K562 (cell line): ENCODE measurements at regions not wholly inside any gene's neighbourhood (a gene's known extent, or its start where the extent isn't known, plus 50 kb on each side); places are given as distances from the start of the nearest gene placed in this dataset.

Source experiments
- ATAC-seq: fragments of 200-7000 bp; cut with Tn5 transposase; 3 replicates; pipeline ENCODE4 v1.9.1; 2020; ENCODE audit warnings: moderate library complexity
- BruUV-seq: library from RNA; stranded (reverse); fragments of 400-500 nt; replicated peaks from 2 replicates; lab custom pipeline; 2021; lab: Mats Ljungman, UMichigan
- CTCF ChIA-PET: fragments of 300-600 bp; formaldehyde crosslinking; extraction: SDS; loops from one replicate; lab custom pipeline; 2021; ENCODE audit warnings: low intra/inter-chr PET ratio; lab: Yijun Ruan, JAX
- POLR2A ChIA-PET: fragments of 300-600, 350-650 bp; sonication (Branson Sonifier 250); formaldehyde crosslinking; extraction: SDS; loops from one replicate; lab custom pipeline; 2021; ENCODE audit warnings: antibody characterized with exemption, inconsistent platforms; lab: Yijun Ruan, JAX
- DNase-seq, 4 experiments: peaks; one replicate each; pipeline versions ENCODE4 v3.0.0 to v3.0.0-alpha.2; 2011 to 2018; ENCODE audit warnings: low spot score in 3 of 4, mixed read lengths in 3 of 4; ENCODE audit errors: extremely low read depth in 1 of 4
- FAIRE-seq: peaks from 2 replicates; lab custom pipeline; 2011; peaks lifted over from hg19 to GRCh38; lab: Jason Lieb, UNC
- H2AFZ ChIP-seq: 2 replicates; pipeline ENCODE4 v1.6.0; 2011; ENCODE audit warnings: low read depth, low read length, control low read depth, inconsistent platforms
- H3K27ac ChIP-seq: fragments of 200-600 bp; 3 replicates; pipeline ENCODE4 v1.8.0; 2011; ENCODE audit warnings: low read depth, mild to moderate bottlenecking, control low read depth, inconsistent platforms, low read length, moderate library complexity, mixed read lengths; ENCODE audit errors: extremely low read depth
- H3K27me3 ChIP-seq, 2 experiments: fragments of 300-600 bp in 1 of 2; 2 replicates in 1 of 2; 3 replicates in 1 of 2; pipeline versions ENCODE4 v1.6.0 to v1.8.0; 2011; ENCODE audit warnings: inconsistent platforms in 2 of 2, low read length in 2 of 2, mild to moderate bottlenecking in 1 of 2, mixed read lengths in 1 of 2, moderate library complexity in 1 of 2; ENCODE audit not compliant: control insufficient read depth in 2 of 2, insufficient read depth in 2 of 2
- H3K36me3 ChIP-seq: fragments of 300-600 bp; 3 replicates; pipeline ENCODE4 v1.8.0; 2011; ENCODE audit warnings: mild to moderate bottlenecking, low read length, inconsistent platforms; ENCODE audit not compliant: control insufficient read depth, insufficient read depth
- H3K4me1 ChIP-seq, 2 experiments: fragments of 200-600 bp in 1 of 2; replicated peaks in 1 of 2; 2 replicates in 1 of 2; 3 replicates in 1 of 2; pipeline versions ENCODE4 v1.5.1 to v1.8.0; 2011; ENCODE audit warnings: inconsistent platforms in 2 of 2, low read length in 2 of 2, mild to moderate bottlenecking in 1 of 2, mixed read lengths in 1 of 2, moderate library complexity in 1 of 2; ENCODE audit not compliant: control insufficient read depth in 2 of 2, insufficient read depth in 2 of 2
- H3K4me2 ChIP-seq: 2 replicates; pipeline ENCODE4 v1.6.1; 2011; ENCODE audit warnings: low read length, control low read depth, inconsistent platforms, mixed read lengths; ENCODE audit not compliant: insufficient read depth
- H3K4me3 ChIP-seq: fragments of 200-600 bp; sonication (generic), shearing (Covaris generic); 2 replicates; pipeline ENCODE4 v1.5.1; 2016; ENCODE audit warnings: control low read depth, inconsistent platforms
- H3K79me2 ChIP-seq: fragments of 200-600 bp; 3 replicates; pipeline ENCODE4 v1.8.0; 2011; ENCODE audit warnings: low read length, inconsistent platforms; ENCODE audit not compliant: control insufficient read depth, insufficient read depth
- H3K9ac ChIP-seq, 2 experiments: 2 replicates each; pipeline versions ENCODE4 v1.6.0 to v1.6.1; 2011; ENCODE audit warnings: low read depth in 2 of 2, low read length in 2 of 2, control low read depth in 1 of 2, inconsistent platforms in 1 of 2, mild to moderate bottlenecking in 1 of 2, mixed read lengths in 1 of 2; ENCODE audit not compliant: insufficient read depth in 1 of 2
- H3K9me1 ChIP-seq: one replicate; pipeline ENCODE4 v1.6.0; 2011; ENCODE audit warnings: inconsistent platforms, mild to moderate bottlenecking, low read length, moderate library complexity; ENCODE audit not compliant: control insufficient read depth, insufficient read depth
- H3K9me3 ChIP-seq: replicated peaks from 2 replicates; pipeline ENCODE4 v1.5.1; 2011; ENCODE audit warnings: low read depth, low read length, inconsistent platforms; ENCODE audit not compliant: control insufficient read depth, insufficient read depth
- H4K20me1 ChIP-seq: replicated peaks from 2 replicates; pipeline ENCODE4 v1.6.1; 2011; ENCODE audit warnings: low read length, inconsistent platforms, mixed read lengths; ENCODE audit not compliant: control insufficient read depth, insufficient read depth
- ASH1L ChIP-seq: fragments of 450-650 bp; IDR thresholded peaks from 2 replicates; pipeline ENCODE4 v1.6.1; 2018; ENCODE audit warnings: borderline replicate concordance, mild to moderate bottlenecking, low read depth; ENCODE audit not compliant: partially characterized antibody
- ESRRA ChIP-seq: fragments of 450-650 bp; IDR thresholded peaks from 2 replicates; pipeline ENCODE4 v1.6.1; 2014; ENCODE audit warnings: low read depth, mild to moderate bottlenecking, moderate library complexity, borderline replicate concordance
- EZH2 ChIP-seq: IDR thresholded peaks from 2 replicates; pipeline ENCODE4 v1.6.1; 2012; ENCODE audit warnings: low read depth, mild to moderate bottlenecking, inconsistent platforms, low read length, borderline replicate concordance
- HLTF ChIP-seq: fragments of 450-650 bp; IDR thresholded peaks from 2 replicates; pipeline ENCODE4 v1.6.1; 2016
- MLX ChIP-seq, 2 experiments: fragments of 450-650 bp in 1 of 2; sonication (generic) in 1 of 2; formaldehyde crosslinking; conservative IDR thresholded peaks; 2 replicates each; pipeline versions ENCODE4 v1.4.0 to v1.8.1; 2020 to 2022; ENCODE audit warnings: mild to moderate bottlenecking in 1 of 2, missing genetic modification reagents in 1 of 2
- POLR2A ChIP-seq: fragments of 450-650 bp; conservative IDR thresholded peaks from 2 replicates; pipeline ENCODE4 v1.6.1; 2016
- PURB ChIP-seq: sonication (generic); formaldehyde crosslinking; IDR thresholded peaks from 2 replicates; pipeline ENCODE4 v1.9.0; 2021; ENCODE audit warnings: low read depth, mild to moderate bottlenecking, missing genetic modification reagents
- SREBF1 ChIP-seq: fragments of 150-350 bp; IDR thresholded peaks from 2 replicates; pipeline ENCODE4 v1.6.1; 2014; ENCODE audit warnings: antibody characterized with exemption, low read depth, low read length, borderline replicate concordance
- ZC3H11A ChIP-seq: IDR thresholded peaks from 2 replicates; pipeline ENCODE4 v1.6.1; 2012; ENCODE audit warnings: low read depth, low read length, improper control_type of control experiment
- ZNF232 ChIP-seq: sonication (generic); formaldehyde crosslinking; IDR thresholded peaks from 2 replicates; pipeline ENCODE4 v1.8.0; 2022; ENCODE audit warnings: mild to moderate bottlenecking, missing genetic modification reagents
- WGBS: fragments of 100-300 bp; shearing (Covaris generic); methylation state at CpG from one replicate; pipeline ENCODE4 v1.1.6; 2016; ENCODE audit warnings: low coverage, mixed read lengths; ENCODE audit not compliant: insufficient coverage; ENCODE audit errors: missing lambda C conversion rate; 5-methylcytosine and 5-hydroxymethylcytosine counted together
- in situ Hi-C: fragments of 300-500 bp; cut with MboI; formaldehyde crosslinking; loops from 4 replicates; pipeline ENCODE4 v1.15.0; 2018; ENCODE audit warnings: inconsistent platforms, mixed read lengths
- intact Hi-C: fragments of 100-400 bp; cut with micrococcal nuclease; formaldehyde crosslinking; loops from 2 replicates; pipeline ENCODE4 v1.14.2; 2022
- TF ChIP-seq, protein P1 (sequence below): fragments of 250-450 bp; sonication (Bioruptor Pico); IDR thresholded peaks from 2 replicates; pipeline ENCODE4 v1.6.1; 2021; ENCODE audit warnings: mild to moderate bottlenecking
- TF ChIP-seq, protein P2 (sequence below): fragments of 250-450 bp; sonication (Bioruptor Pico); IDR thresholded peaks from 2 replicates; pipeline ENCODE4 v1.8.0; 2021; ENCODE audit warnings: mild to moderate bottlenecking, moderate library complexity

DNA sequence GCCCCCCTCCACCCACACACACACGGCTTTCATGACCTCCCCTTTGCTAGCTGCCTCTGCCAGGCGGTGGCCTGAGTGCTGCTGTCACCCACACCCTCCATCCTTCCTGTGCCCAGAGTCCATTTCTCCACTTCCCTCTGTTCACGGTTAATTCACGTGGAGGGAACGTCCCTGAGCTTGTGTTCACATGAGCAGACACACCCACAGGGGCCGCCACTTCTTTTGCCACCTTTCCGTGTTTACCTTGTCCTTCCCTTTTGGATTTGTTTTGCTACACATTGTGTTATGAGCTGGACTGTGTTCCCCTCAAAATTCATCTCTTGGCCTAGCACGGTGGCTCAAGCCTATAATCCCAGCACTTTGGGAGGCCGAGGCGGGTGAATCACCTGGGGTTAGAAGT is 128.0 kb downstream of the ETS2 start:
- Histone ChIP-seq H3K9me3 (no peaks in the 10 kb centered on the region), H3K79me2 (no peaks in the 10 kb centered on the region), H2AFZ (no peak overlapping the region), H3K27me3 (peaks cover 51 to 63% of the 10 kb centered on the region in 2 experiments), H4K20me1 (peaks cover 11% of the 10 kb centered on the region; the same call in 1 of the 2 replicates), H3K4me1 (no peaks in the 10 kb centered on the region), H3K36me3 (no peaks in the 10 kb centered on the region), H3K27ac (no peak overlapping the region; the same call in 2 of the 3 replicates), H3K9ac (no peak overlapping the region), H3K4me2 (no peak overlapping the region), H3K9me1 (no peaks in the 10 kb centered on the region), H3K4me3 (no peak overlapping the region)
- TF ChIP-seq, protein P1, sequence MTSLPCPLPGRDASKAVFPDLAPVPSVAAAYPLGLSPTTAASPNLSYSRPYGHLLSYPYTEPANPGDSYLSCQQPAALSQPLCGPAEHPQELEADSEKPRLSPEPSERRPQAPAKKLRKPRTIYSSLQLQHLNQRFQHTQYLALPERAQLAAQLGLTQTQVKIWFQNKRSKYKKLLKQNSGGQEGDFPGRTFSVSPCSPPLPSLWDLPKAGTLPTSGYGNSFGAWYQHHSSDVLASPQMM (CRISPR knock-in tag): no peak
- TF ChIP-seq, protein P2, sequence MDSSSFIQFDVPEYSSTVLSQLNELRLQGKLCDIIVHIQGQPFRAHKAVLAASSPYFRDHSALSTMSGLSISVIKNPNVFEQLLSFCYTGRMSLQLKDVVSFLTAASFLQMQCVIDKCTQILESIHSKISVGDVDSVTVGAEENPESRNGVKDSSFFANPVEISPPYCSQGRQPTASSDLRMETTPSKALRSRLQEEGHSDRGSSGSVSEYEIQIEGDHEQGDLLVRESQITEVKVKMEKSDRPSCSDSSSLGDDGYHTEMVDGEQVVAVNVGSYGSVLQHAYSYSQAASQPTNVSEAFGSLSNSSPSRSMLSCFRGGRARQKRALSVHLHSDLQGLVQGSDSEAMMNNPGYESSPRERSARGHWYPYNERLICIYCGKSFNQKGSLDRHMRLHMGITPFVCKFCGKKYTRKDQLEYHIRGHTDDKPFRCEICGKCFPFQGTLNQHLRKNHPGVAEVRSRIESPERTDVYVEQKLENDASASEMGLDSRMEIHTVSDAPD (CRISPR knock-in tag): no peak
- no peak for TF ChIP-seq ESRRA
- no peak for TF ChIP-seq ASH1L
- no peak for TF ChIP-seq MLX (CRISPR knock-in tag; conservative IDR thresholded peaks at IDR 0.05)
- no peak for TF ChIP-seq HLTF
- no peak for TF ChIP-seq SREBF1
- no peak for TF ChIP-seq ZNF232 (CRISPR knock-in tag)
- no peak for TF ChIP-seq POLR2A
- no peak for TF ChIP-seq PURB
- TF ChIP-seq ZC3H11A: no peak
- TF ChIP-seq EZH2: no peak
- no peak for DNase-seq
- no peak for ATAC-seq
- in situ Hi-C loops: no loop called here
- BruUV-seq: no TSS peak
- POLR2A ChIA-PET: no interaction called here
- FAIRE-seq: no peak
- intact Hi-C loops: loop anchor here (10.0 kb wide), 1 partner anchor 199 kb away; no protein-coding TSS in a partner anchor
- CTCF ChIA-PET: interaction anchor here (0.7 kb wide), 1 partner anchor 410 kb away, joined by 3 read pairs; no protein-coding TSS in a partner anchor
- 2% methylated on average over 10 of the region's 10 CpGs for WGBS
